ENCODE measurements at regions not wholly inside any gene's neighbourhood (a gene's known extent, or its start where the extent isn't known, plus 50 kb on each side); places are given as distances from the start of the nearest gene placed in this dataset.

DNA sequence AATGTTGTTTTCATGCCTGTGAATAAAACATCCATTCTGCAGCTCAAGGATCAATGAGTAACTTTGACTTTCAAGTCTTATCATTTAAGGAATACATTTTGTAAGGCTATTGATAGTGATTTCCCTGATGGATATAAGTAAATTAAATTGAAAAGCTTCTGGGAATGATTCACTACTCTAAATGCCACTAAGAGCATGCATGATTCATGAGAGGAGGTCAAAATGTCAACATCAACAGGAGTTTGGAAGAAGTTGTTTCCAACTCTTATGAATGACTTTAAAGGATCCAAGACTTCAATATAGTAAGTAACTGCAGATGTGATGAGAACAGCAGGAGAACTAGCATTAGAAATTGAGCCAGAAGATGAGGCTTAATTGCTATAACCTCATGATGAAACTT, 1487.3 kb downstream of the PCDH7 start:
- DNase-seq (ENCODE audit: low read depth): no peak
- H3K4me3 ChIP-seq (ENCODE audit: low read depth, low read length): no peak overlapping the region
- TF ChIP-seq, protein P1, sequence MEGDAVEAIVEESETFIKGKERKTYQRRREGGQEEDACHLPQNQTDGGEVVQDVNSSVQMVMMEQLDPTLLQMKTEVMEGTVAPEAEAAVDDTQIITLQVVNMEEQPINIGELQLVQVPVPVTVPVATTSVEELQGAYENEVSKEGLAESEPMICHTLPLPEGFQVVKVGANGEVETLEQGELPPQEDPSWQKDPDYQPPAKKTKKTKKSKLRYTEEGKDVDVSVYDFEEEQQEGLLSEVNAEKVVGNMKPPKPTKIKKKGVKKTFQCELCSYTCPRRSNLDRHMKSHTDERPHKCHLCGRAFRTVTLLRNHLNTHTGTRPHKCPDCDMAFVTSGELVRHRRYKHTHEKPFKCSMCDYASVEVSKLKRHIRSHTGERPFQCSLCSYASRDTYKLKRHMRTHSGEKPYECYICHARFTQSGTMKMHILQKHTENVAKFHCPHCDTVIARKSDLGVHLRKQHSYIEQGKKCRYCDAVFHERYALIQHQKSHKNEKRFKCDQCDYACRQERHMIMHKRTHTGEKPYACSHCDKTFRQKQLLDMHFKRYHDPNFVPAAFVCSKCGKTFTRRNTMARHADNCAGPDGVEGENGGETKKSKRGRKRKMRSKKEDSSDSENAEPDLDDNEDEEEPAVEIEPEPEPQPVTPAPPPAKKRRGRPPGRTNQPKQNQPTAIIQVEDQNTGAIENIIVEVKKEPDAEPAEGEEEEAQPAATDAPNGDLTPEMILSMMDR (IDR thresholded peaks at IDR 0.05; ENCODE audit: control insufficient read depth, extremely low read depth, insufficient read depth): no peak

DNA sequence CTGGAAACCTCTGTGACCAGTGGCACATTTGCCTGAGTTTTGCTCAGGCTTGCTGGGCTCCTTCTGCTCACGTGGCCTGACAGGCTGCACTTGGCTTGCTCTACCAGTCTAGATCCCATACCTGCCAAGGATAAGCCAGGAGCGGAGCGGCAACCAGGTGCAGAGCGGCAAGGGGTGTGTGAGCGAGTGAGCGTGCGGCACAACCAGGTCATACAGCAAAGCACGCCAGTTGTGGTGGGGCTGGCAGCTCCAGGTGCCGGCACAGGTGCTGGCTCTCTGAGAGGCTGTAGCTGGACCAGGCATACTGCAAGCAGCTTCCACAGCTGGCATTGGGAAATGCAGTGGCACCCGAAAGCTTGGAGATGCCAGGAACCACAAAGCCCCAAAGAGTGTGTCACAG, 1495.1 kb downstream of the PCDH7 start:
- DNase-seq (ENCODE audit: low read depth): no peak
- no peak overlapping the region for H3K4me3 ChIP-seq (ENCODE audit: low read depth, low read length)
- TF ChIP-seq, protein P1 (IDR thresholded peaks at IDR 0.05; ENCODE audit: control insufficient read depth, extremely low read depth, insufficient read depth): no peak

DNA sequence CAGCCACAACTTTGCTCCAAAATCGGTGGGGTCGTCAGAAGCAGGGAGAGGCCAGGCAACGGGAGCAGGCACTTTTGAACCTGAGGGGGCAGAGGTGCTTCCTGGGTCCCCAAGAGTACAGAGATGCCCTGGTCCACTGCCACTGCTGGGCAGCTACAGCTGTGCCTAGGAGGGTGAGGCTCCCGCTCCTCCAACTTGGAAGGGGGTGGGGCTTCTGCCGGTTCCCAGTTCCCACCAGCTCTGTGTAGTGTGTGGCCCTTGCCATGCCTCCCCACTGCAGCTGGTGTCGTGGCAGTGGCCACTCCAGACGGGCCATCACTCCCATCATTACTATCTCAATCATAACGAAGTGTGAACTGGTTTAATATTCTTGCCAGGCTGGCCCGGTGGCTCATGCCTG, 1496.3 kb downstream of the PCDH7 start:
- TF ChIP-seq, protein P1 (IDR thresholded peaks at IDR 0.05; ENCODE audit: control insufficient read depth, extremely low read depth, insufficient read depth): no peak
- H3K4me3 ChIP-seq (ENCODE audit: low read depth, low read length): no peak overlapping the region
- no peak for DNase-seq (ENCODE audit: low read depth)

DNA sequence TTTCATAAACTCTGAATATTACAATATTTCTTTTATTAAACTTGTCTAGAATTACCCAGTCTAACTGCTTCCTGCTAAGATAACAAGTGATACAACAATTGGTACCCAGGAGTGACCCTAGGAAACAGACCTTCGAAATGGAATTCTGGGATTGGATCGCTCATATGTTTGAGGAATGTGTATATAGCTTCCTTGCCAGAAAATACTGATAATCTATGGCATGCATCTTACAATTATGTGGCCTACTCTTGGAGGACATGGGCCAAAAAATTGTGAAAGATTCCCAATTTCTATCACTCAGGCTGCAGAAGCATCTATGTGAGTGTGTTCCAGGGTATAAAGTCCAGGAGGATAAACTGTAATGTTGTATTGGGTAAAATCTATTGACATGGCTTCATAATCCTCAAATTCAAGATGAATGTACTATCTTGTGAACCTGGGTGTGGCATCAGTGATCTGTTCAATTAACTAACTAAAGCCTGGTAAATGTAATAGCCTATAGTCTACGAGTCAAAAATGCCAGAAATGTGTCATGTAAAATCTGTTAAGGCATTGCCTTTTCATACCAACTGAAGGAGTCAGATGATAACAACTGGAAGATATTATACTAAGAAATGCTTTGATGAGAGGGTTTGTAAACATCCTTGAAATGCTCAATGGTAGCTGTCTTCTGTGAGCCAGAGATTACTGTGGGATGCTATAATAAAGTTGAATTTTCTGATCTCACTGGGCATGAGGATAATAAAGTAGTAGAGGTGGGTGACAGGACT, 1499.3 kb downstream of the PCDH7 start:
- H3K4me3 ChIP-seq (ENCODE audit: low read depth, low read length): no peak overlapping the region
- TF ChIP-seq, protein P1 (IDR thresholded peaks at IDR 0.05; ENCODE audit: control insufficient read depth, extremely low read depth, insufficient read depth): no peak
- DNase-seq (ENCODE audit: low read depth): no peak

DNA sequence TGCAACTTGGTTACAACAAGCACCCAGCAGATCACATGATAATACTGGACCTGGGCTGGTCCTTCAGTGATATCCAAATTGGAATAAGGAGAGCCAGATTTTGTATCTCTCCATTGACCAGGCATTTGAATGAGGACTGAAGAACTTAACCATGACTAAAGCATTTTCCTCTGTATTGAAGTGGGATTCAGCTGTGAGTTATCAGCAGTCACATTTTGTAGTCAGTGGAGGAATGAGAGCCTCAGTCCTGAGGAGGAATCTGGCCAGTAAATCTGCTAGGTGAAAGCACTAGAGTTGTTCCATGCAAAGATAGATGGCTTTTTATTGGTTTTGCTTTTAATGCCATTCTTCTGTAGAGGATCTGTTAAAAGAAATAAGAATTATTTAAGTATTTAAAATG, 1506.0 kb downstream of the PCDH7 start:
- no peak for DNase-seq (ENCODE audit: low read depth)
- no peak overlapping the region for H3K4me3 ChIP-seq (ENCODE audit: low read depth, low read length)
- TF ChIP-seq, protein P1 (IDR thresholded peaks at IDR 0.05; ENCODE audit: control insufficient read depth, extremely low read depth, insufficient read depth): no peak

DNA sequence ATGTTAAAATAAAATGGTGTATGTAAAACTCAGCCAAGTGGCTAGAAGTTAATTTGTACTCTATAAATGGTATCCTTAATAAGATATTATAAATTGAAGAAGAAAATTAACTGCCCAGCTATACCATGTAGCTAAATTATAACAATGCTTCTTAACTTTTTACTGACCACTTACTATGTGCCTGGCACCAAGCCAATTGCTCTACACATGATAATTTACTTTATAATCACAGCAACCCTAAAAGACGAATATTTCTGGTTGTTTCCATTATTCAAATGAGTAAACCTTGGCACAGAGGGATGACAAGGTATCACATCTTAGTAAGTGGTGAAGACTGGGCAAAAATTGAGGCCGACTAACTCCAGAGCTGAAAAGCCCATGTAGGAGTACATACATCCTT, 1506.6 kb downstream of the PCDH7 start:
- TF ChIP-seq, protein P1 (IDR thresholded peaks at IDR 0.05; ENCODE audit: control insufficient read depth, extremely low read depth, insufficient read depth): no peak
- no peak for DNase-seq (ENCODE audit: low read depth)
- no peak overlapping the region for H3K4me3 ChIP-seq (ENCODE audit: low read depth, low read length)

DNA sequence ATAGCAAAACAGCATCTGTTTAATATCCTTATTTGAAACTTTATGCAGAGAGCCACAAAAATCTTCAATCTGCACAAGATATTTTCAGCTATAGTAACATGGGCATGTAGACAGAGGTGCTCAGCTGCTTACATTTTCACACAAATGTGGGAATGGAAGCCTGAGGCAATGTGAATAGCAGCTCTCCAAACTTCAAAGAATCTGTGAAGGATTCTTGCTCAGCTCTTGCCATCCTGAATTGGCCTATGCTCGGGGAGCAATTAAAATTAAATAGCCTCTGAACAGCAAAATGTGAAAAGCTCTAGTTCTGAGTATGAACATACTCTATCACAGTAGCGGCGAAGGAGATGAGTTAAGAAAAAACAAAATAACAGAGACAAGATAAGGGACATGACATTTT, 1523.8 kb downstream of the PCDH7 start:
- H3K4me3 ChIP-seq (ENCODE audit: low read depth, low read length): no peak overlapping the region
- TF ChIP-seq, protein P1 (IDR thresholded peaks at IDR 0.05; ENCODE audit: control insufficient read depth, extremely low read depth, insufficient read depth): no peak
- DNase-seq (ENCODE audit: low read depth): no peak

All from LNCaP clone FGC (cell line).